NCI-H1930 (cell line): ENCODE measurements at regions not wholly inside any gene's neighbourhood (a gene's known extent, or its start where the extent isn't known, plus 50 kb on each side); places are given as distances from the start of the nearest gene placed in this dataset.

ENCODE experiments used
- DNase-seq, 2 experiments: peaks; one replicate each; lab custom pipeline; 2025; lab: John Stamatoyannopoulos, UW

DNA sequence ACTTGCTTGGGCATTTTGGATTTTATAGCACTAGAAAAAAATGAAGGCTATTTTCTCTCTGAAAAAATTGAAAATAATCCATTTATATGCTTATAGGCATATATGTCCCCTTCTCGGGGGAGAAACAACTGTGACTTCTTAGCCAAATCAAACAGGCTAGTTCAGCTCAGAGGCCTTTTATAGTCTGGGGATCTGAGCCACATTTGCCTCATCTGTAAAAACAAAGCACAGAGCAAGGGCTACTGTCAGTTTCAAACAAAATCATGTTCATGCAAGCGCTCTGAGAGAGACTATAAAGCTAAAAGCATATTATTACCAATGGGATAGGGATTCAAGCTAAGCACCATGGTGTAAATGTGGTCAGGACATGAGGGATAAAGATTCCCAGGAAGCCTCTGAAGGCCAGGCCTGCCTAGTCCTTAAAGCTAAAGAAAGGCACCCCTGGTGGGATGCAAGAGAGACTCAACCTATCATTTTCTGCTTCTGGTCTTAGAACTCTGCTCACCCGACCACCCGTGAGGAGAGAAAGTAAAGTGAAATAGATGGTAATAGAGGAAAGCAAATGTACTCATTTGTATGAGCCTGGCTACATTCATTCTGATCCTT lies 51.0 kb upstream of the IL12A start:
- DNase-seq: no peak

DNA sequence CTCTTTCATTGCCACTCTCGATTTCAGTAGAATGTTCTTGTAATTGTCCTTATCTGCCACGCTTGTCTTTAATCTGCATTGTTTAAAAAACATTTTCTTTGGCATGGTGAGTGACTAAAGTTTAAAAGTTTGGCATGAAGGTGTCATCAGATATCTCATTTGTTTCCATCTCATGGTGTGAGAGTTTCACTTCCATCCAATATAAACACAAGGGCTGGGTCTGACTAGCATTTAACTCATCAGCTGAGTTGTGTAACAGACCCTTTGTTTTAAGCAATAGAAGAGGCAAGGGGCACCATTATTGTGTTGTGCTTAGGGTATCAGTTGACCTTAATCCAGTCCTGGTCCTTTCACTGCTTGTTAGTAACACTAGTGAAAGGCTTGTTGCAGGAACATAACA lies 49.9 kb upstream of the IL12A start:
- DNase-seq: no peak
